Right renal cortex interstitium (tissue), 3 donors: ENCODE measurements at regions not wholly inside any gene's neighbourhood (a gene's known extent, or its start where the extent isn't known, plus 50 kb on each side); places are given as distances from the start of the nearest gene placed in this dataset.
"Not testable (repeated sequence)": the region's sequence is repeated elsewhere in the genome, so short reads cannot be mapped to it uniquely, and the experiment has no call there.

Experiments used
- DNase-seq, 3 donors: peaks; one replicate each; pipeline ENCODE4 v3.0.0-alpha.2; 2013; ENCODE audit warnings: low read depth in 3 of 3, low spot score in 2 of 3

- no peak for DNase-seq
These were observed 468.1 kb upstream of the DPP6 start for GRCh38 chr7:153584132-153584531.

DNA sequence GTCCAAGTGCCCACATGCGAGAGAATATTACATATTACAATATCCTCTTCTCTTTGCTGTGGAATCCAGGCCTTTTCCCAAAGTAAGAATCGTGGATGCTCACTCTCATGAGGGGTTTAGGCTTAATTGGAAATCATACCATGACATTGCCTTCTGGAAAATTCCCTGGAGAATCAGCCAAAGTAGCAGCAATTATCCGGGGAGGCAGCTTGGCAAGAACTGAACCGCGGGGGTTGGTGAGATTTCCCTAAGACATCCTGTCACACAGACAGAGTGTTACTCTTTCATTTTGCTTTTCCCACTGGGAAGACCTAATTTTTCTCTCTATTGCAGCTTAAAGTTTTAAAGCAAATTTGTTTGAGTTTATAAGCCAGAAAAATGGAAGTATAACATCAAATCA lies 463.6 kb upstream of the DPP6 start:
- no peak for DNase-seq

GRCh38 chr7:153590136-153590535 lies 462.1 kb upstream of the DPP6 start:
- DNase-seq: no peak

- DNase-seq: no peak
These were observed 461.6 kb upstream of the DPP6 start for GRCh38 chr7:153590571-153590970.

DNA sequence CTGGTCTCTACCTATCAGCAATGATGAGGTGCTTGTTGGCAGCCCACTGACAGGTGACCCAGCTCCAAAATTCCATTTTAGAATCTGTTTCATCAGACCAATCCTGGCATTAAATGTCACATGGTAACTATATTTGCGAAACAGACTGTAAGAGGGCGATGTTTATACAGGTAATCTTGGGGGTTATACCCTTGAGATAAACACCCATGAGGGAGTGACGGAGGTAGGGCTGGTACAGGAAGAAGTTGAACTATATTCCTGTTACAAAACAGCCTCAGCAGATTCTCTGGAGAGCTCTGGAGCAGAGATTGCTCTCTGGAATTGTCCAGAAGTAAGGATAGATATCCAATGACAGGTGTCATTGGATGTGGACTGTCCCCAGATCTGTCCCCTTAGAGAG lies 444.8 kb upstream of the DPP6 start:
- no peak for DNase-seq

DNA sequence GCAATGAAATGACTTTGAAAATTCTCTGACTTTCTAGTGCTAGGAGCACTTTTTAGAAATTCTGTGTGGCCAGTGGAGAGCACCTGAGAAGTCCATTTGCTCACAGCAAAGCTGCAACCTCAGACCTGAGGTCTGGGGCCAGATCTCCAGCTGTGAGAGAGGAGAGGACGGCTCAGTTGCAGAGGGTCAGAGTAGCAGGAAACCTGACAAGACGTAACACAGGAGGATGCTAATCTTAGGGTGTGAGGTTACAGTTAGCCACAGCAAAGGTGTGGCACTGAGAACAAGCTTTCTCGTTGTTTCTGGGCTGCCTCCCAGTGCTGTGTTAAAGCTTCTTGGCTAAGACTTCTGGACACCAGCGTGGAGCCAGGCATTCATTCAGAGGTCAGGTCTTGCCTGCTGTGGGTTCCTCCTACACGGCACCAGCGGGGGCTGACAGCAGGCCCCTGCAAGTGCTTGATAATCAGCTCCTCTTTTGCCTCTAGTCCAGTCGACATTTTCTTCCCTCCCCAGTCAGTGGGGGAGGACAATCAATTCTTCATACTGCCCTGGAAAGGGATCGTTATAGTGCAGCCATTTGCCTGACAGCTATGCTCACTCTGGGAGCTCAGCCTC lies 435.4 kb upstream of the DPP6 start:
- DNase-seq: no peak

DNA sequence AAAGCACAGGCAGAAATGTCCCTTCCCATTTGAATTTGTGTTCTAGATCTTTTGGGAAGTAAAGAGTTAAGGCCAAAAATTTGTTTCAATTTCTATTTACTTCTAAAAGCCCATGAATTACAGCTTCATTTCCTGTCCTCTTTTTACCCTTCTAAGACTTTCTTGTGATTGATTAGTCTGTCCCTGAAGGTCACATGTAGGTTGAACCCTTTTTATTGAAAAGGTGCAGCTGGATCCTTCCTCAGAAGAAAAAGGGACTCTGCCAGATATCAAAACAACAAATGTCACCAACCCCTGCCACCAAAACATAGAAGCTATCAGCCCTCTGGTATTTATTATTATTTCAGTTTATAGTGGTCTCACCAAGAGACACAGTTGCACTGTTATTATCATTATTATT lies 424.9 kb upstream of the DPP6 start:
- no peak for DNase-seq

- no peak for DNase-seq
These were observed 423.8 kb upstream of the DPP6 start for GRCh38 chr7:153628406-153628805.

DNA sequence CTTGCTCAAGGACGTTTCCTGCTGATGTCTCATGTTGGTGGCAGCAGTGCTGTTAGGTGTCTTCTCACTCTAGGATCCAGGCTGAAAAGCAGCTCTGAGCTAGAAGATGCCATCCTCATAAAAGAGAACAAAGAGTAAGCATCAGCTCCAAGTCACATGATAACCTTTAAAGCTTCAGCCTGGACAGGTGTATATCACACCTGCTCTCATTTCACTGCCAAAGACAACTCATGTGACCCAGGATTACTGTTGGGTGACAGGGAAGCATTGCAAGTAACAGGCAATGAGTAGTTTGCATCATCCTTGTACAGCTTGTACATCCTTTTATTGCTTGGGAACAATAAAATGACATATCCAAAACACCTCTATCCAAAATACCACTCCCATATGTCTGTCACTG lies 423.4 kb upstream of the DPP6 start:
- no peak for DNase-seq

DNA sequence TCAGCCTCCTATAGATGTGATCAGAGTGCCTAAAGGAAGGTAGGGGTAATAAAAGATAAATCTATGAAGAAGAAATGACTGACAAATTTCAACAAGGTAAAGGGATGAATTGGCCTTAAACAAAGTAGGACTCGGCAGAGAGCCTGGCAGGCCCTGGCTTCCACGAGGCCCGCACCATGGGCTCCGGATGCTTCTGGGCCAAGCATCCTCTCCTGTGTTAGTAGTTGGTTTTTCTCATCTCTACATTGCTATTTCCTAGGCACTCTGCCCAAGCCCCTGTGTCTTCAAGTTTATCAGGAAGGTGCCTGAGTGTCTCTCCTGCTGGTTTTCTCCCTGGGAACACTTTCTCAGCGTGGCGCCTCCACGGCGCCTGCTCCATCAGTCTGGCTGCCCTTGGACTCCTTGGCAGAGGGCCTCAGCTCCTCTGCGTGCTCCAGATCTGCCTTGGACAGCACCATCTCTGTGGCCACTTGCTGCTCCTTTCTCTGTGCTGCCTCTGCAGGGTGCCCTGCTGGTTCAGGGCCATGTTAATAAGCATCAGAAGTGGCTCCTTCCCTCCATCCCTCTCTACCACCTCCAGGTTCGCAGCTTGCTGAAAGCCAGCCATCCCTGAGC lies 413.3 kb upstream of the DPP6 start:
- DNase-seq: no peak

DNA sequence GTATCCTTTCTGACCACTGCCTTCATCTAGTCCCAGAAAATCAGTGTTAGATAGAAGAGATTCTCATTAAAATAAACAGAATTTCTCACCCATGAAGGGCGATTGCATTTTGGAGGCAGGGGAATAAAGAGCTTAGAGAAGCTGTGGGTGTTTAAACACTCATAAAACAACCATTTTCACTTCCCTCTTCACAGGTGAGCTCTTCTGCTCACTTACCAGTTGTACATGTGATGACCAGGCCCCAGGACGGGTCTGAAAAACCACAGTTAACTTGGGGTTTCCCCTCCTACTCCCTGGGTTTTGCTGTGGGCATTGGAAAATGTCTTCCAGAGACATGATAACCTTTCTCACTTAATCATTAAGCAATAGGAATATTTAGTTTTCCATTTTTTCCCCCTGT lies 411.6 kb upstream of the DPP6 start:
- DNase-seq: no peak

DNA sequence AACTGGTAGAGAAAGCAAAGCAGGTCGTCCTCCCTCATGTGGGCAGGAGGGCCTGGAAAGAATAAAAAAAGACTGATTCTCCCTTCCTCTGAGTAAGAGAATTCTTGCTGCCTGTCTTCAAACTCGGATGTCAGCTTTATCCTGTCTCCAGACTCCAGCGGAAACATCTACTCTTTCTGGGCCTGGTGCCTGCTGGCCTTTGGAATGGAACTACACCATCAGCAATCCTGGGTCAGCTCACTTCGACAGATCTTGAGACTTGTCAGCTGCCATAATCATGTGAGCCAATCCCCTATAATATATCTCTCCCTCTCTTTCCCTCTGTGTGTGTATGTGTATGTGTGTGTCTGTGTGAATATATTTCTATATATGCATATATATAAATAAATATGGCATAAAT lies 411.0 kb upstream of the DPP6 start:
- DNase-seq: no peak

GRCh38 chr7:153642989-153643388 lies 409.2 kb upstream of the DPP6 start:
- DNase-seq: no peak

DNA sequence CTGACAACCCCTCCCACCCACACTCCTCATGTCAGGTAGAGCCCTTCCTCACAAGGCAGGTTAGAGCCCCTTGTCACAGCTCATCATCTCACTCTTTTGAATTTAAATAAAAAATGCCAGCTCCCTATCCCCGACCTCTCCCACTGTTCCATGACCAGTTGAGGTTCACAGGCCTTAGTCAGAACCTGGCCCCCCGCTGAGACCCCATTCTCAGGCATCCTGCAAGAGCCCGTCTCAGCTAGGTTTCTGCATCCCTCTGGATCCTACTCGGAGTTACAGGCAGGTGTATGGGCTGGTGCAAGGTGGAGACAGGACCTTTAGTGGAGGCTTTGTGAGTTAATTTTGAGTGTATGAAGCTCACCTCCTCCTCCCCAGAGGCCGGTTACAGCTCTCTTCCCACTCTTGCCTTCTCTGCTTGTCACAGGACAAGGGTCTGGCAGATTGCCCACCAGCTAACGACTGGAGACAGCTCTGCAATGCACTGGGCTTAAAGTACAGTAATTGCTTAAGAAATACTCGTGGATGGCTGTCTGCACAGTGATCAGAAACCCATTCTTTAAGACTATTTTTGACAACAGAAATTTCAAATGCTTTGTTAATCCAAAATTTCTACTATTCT lies 394.9 kb upstream of the DPP6 start:
- DNase-seq: no peak

- DNase-seq: no peak
These were observed 377.1 kb upstream of the DPP6 start for GRCh38 chr7:153675131-153675530.

- DNase-seq: no peak
These were observed 369.6 kb upstream of the DPP6 start for GRCh38 chr7:153682628-153683027.

- no peak for DNase-seq
These were observed 356.0 kb upstream of the DPP6 start for GRCh38 chr7:153696242-153696641.

DNA sequence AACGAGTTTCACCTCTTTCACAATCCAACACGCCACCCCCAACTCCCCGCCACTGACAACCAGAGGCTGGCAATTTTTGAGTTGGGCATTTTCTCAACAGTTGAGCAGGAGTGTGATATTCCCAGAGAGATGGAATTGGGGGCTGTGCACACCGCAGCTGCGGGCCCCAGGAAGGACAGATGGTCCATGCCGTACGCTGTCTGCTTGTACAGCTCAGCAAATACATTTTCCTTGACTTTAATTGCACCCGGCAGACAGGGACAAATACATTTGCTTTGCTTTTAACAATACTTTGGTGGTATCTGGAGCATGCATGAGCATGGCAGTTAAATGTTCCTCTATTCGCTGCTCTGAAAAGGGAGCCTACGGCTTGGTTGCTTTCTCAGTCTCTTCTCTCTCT lies 354.2 kb upstream of the DPP6 start:
- no peak for DNase-seq

DNA sequence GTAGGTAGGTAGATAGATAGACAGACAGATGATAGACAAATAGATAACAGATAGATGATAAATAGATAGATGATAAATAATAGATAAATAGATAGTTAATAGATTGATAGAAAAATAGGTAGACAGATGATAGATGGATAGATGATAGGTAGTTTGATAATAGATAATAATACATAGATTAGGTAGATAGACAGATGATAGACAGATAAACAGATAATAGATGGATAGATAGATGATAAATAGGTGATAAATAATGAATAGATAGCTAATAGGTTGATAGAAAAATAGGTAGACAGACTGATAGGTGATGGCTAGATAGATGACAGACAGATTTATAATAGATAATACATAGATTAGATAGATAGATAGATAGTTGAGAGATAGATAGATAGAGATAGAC lies 350.5 kb upstream of the DPP6 start:
- DNase-seq: no peak

DNA sequence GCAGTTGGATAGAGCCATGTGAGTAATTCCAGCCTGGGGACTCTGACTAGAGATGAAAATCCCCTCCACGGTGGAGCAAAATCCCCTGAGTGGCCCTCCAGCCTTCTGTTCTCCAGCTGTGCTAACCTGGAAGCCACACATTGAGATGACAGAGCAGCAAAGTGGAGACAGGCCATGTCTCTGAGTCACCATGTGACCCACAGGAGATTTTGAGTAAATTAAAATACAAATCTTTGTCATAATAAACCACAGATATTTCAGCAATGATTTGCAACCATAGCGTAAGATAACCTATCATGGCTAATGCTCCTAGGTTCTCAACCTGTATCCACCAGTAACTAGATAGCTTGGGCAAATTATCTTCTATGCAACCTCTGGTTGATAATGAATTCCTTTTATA lies 328.3 kb upstream of the DPP6 start:
- DNase-seq: not testable (repeated sequence)

- DNase-seq: not testable (repeated sequence)
These were observed 320.7 kb upstream of the DPP6 start for GRCh38 chr7:153731504-153731903.

- DNase-seq: not testable (repeated sequence)
These were observed 308.8 kb upstream of the DPP6 start for GRCh38 chr7:153743434-153743833.

GRCh38 chr7:153747969-153748368 lies 304.2 kb upstream of the DPP6 start:
- DNase-seq: not testable (repeated sequence)
